ENCODE measurements at regions not wholly inside any gene's neighbourhood (a gene's known extent, or its start where the extent isn't known, plus 50 kb on each side); places are given as distances from the start of the nearest gene placed in this dataset.

DNA sequence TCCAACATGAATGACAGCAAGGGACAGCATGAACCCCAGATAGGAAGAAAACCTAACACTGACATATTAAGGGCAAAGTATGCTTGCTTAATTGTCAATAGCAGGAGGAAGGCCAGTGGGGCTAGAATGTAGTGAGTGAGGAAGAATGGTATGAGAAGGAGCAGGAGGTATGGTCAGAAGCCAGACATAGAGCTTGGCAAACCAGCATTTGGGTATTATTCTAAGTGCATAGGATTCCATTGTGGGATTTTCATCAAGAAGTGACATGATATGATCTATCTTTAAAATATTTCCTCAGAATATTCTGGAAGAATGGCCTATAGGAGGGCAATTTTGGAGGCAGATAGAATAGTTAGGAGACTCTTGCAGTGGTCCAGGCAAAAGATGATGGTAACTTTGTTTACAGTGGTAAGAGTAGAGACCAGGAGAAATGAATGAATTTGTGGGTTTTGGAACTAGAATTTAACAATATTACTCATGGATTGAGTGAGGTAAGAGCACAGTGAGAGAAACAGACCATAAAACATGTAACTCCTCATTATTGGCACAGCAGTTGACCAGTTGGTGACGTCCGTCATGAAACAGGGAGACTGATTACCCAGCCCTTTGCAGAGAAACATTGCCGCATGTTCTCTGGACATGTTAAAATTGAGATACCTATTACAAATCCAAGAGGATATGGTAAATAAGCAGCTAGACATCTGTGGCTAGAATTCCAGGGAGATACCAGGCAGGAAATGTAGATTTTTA is 246.5 kb upstream of the HS3ST1 start:
- TF ChIP-seq POLR2AphosphoS5 (IDR thresholded peaks at IDR 0.05; ENCODE audit: low read depth, low read length), result no peak
- TF ChIP-seq, protein P1, sequence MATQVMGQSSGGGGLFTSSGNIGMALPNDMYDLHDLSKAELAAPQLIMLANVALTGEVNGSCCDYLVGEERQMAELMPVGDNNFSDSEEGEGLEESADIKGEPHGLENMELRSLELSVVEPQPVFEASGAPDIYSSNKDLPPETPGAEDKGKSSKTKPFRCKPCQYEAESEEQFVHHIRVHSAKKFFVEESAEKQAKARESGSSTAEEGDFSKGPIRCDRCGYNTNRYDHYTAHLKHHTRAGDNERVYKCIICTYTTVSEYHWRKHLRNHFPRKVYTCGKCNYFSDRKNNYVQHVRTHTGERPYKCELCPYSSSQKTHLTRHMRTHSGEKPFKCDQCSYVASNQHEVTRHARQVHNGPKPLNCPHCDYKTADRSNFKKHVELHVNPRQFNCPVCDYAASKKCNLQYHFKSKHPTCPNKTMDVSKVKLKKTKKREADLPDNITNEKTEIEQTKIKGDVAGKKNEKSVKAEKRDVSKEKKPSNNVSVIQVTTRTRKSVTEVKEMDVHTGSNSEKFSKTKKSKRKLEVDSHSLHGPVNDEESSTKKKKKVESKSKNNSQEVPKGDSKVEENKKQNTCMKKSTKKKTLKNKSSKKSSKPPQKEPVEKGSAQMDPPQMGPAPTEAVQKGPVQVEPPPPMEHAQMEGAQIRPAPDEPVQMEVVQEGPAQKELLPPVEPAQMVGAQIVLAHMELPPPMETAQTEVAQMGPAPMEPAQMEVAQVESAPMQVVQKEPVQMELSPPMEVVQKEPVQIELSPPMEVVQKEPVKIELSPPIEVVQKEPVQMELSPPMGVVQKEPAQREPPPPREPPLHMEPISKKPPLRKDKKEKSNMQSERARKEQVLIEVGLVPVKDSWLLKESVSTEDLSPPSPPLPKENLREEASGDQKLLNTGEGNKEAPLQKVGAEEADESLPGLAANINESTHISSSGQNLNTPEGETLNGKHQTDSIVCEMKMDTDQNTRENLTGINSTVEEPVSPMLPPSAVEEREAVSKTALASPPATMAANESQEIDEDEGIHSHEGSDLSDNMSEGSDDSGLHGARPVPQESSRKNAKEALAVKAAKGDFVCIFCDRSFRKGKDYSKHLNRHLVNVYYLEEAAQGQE (IDR thresholded peaks at IDR 0.05; ENCODE audit: insufficient read depth in 1 of 2, low read depth in 2 of 2, low read length in 2 of 2), result no peak
- TF ChIP-seq TAF1 (IDR thresholded peaks at IDR 0.05; ENCODE audit: borderline replicate concordance, insufficient read depth, low read length), result no peak
- TF ChIP-seq FOXP2 (optimal IDR thresholded peaks at IDR 0.05; ENCODE audit: borderline replicate concordance, extremely low read depth, extremely low read length, insufficient read depth), result no peak
- no peak for TF ChIP-seq SIN3A (IDR thresholded peaks at IDR 0.05; ENCODE audit: borderline replicate concordance, insufficient read depth, low read length)

DNA sequence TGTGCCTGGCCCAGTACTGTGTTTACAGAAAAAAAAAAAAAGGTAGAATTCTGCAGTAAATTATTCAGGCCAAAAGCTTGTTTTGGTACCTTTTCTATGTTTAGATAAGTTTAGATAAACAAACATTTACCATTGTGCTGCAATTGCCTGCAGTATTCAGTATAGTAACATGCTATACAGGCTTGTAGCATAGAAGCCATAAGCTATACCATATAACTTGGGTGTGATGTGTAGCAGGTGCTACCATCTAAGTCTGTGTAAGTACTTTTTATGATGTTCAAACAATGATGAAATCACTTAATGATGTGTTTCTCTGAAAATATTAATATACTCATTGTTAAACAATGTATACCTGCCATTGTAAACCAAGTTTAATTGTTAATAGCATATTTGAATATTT is 241.6 kb upstream of the HS3ST1 start:
- no peak for TF ChIP-seq SIN3A (IDR thresholded peaks at IDR 0.05; ENCODE audit: borderline replicate concordance, insufficient read depth, low read length)
- TF ChIP-seq, protein P1 (IDR thresholded peaks at IDR 0.05; ENCODE audit: insufficient read depth in 1 of 2, low read depth in 2 of 2, low read length in 2 of 2), result no peak
- TF ChIP-seq TAF1 (IDR thresholded peaks at IDR 0.05; ENCODE audit: borderline replicate concordance, insufficient read depth, low read length), result no peak
- no peak for TF ChIP-seq POLR2AphosphoS5 (IDR thresholded peaks at IDR 0.05; ENCODE audit: low read depth, low read length)
- TF ChIP-seq FOXP2 (optimal IDR thresholded peaks at IDR 0.05; ENCODE audit: borderline replicate concordance, extremely low read depth, extremely low read length, insufficient read depth), result no peak

- TF ChIP-seq FOXP2 (optimal IDR thresholded peaks at IDR 0.05; ENCODE audit: borderline replicate concordance, extremely low read depth, extremely low read length, insufficient read depth), result no peak
- no peak for TF ChIP-seq SIN3A (IDR thresholded peaks at IDR 0.05; ENCODE audit: borderline replicate concordance, insufficient read depth, low read length)
- TF ChIP-seq POLR2AphosphoS5 (IDR thresholded peaks at IDR 0.05; ENCODE audit: low read depth, low read length), result no peak
- TF ChIP-seq, protein P1 (IDR thresholded peaks at IDR 0.05; ENCODE audit: insufficient read depth in 1 of 2, low read depth in 2 of 2, low read length in 2 of 2), result no peak
- no peak for TF ChIP-seq TAF1 (IDR thresholded peaks at IDR 0.05; ENCODE audit: borderline replicate concordance, insufficient read depth, low read length)
Observed at GRCh38 chr4:11669156-11669555, 240.5 kb upstream of the HS3ST1 start.

DNA sequence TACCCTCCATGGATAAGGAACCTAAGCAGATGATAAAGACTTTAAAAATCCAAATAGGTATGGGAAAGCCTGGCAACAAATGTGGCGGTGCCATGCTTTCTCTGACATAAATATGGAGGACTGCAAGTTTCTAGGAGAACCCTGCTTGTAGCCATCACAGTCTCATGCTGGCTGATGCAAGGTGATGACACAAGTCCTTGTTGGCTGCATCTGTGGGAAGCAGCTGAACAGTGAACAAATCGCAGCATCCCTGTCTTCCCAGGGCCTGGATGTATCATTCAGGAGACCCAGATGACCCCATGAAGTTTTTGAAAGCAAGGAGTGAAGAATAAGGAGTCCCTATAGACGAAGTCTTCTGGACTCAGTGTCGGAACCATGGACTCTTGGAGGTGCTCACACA is 234.4 kb upstream of the HS3ST1 start:
- TF ChIP-seq FOXP2 (optimal IDR thresholded peaks at IDR 0.05; ENCODE audit: borderline replicate concordance, extremely low read depth, extremely low read length, insufficient read depth) (no peak), SIN3A (IDR thresholded peaks at IDR 0.05; ENCODE audit: borderline replicate concordance, insufficient read depth, low read length) (no peak), POLR2AphosphoS5 (IDR thresholded peaks at IDR 0.05; ENCODE audit: low read depth, low read length) (no peak), TAF1 (IDR thresholded peaks at IDR 0.05; ENCODE audit: borderline replicate concordance, insufficient read depth, low read length) (no peak)
- TF ChIP-seq, protein P1 (IDR thresholded peaks at IDR 0.05; ENCODE audit: insufficient read depth in 1 of 2, low read depth in 2 of 2, low read length in 2 of 2), result no peak
